GM23338 (cell line): ENCODE measurements at regions not wholly inside any gene's neighbourhood (a gene's known extent, or its start where the extent isn't known, plus 50 kb on each side); places are given as distances from the start of the nearest gene placed in this dataset.

Experiments
- ATAC-seq: fragments of 200-7000 bp; cut with Tn5 transposase; 3 replicates; pipeline ENCODE4 v1.9.1; 2020
- DNase-seq: peaks from one replicate; pipeline ENCODE4 v3.0.0-alpha.2; 2015; ENCODE audit warnings: low spot score
- H2AFZ ChIP-seq: fragments of 200-600 bp; sonication (generic); 2 replicates; pipeline ENCODE4 v1.8.0; 2016; ENCODE audit warnings: antibody characterized with exemption, mild to moderate bottlenecking, moderate library complexity
- H3F3A ChIP-seq: fragments of 200-600 bp; sonication (generic); replicated peaks from 2 replicates; pipeline ENCODE4 v1.8.0; 2017; ENCODE audit warnings: antibody characterized with exemption, mixed run types, low read depth
- H3K27ac ChIP-seq: fragments of 200-600 bp; sonication (generic); 2 replicates; pipeline ENCODE4 v1.6.1; 2016; ENCODE audit warnings: low read depth
- H3K27me3 ChIP-seq: fragments of 200-600 bp; sonication (generic); 2 replicates; pipeline ENCODE4 v1.8.0; 2016; ENCODE audit warnings: mild to moderate bottlenecking, mixed run types, moderate library complexity; ENCODE audit not compliant: insufficient read depth
- H3K36me3 ChIP-seq: fragments of 200-600 bp; sonication (generic); 2 replicates; pipeline ENCODE4 v1.8.0; 2016; ENCODE audit warnings: mild to moderate bottlenecking; ENCODE audit not compliant: insufficient read depth
- H3K4me1 ChIP-seq: fragments of 200-600 bp; sonication (generic); 2 replicates; pipeline ENCODE4 v1.8.0; 2016; ENCODE audit warnings: mild to moderate bottlenecking, moderate library complexity; ENCODE audit not compliant: insufficient read depth
- H3K4me2 ChIP-seq: fragments of 200-600 bp; sonication (generic); 2 replicates; pipeline ENCODE4 v1.7.1; 2017; ENCODE audit warnings: mixed run types
- H3K4me3 ChIP-seq: fragments of 200-600 bp; sonication (generic); 2 replicates; pipeline ENCODE4 v1.6.1; 2016; ENCODE audit warnings: mixed run types
- H3K79me2 ChIP-seq: fragments of 200-600 bp; sonication (generic); replicated peaks from 2 replicates; pipeline ENCODE4 v1.8.0; 2017; ENCODE audit warnings: mild to moderate bottlenecking; ENCODE audit not compliant: insufficient read depth
- H3K9me2 ChIP-seq: fragments of 200-600 bp; sonication (generic); 2 replicates; pipeline ENCODE4 v1.8.0; 2017; ENCODE audit not compliant: insufficient read depth
- H4K20me1 ChIP-seq: fragments of 200-600 bp; sonication (generic); replicated peaks from 2 replicates; pipeline ENCODE4 v1.8.0; 2017; ENCODE audit warnings: mild to moderate bottlenecking; ENCODE audit not compliant: insufficient read depth
- H3K27ac Mint-ChIP-seq: 2 replicates; pipeline ENCODE4 v1.8.0; 2020; ENCODE audit warnings: inconsistent platforms, mild to moderate bottlenecking, moderate library complexity, mixed read lengths
- H3K27me3 Mint-ChIP-seq: 3 replicates; pipeline ENCODE4 v1.8.0; 2022; ENCODE audit warnings: low read depth, mild to moderate bottlenecking, moderate library complexity, mixed read lengths, inconsistent platforms; ENCODE audit not compliant: insufficient read depth, poor library complexity
- H3K36me3 Mint-ChIP-seq: 3 replicates; pipeline ENCODE4 v1.8.0; 2021; ENCODE audit warnings: low read depth, mild to moderate bottlenecking, inconsistent platforms, moderate library complexity, mixed read lengths
- H3K4me1 Mint-ChIP-seq: 3 replicates; pipeline ENCODE4 v1.8.0; 2020; ENCODE audit warnings: mild to moderate bottlenecking, inconsistent platforms, mixed read lengths
- H3K4me3 Mint-ChIP-seq: 3 replicates; pipeline ENCODE4 v1.8.0; 2021; ENCODE audit warnings: moderate library complexity, mild to moderate bottlenecking, inconsistent platforms, mixed read lengths
- H3K9me3 Mint-ChIP-seq: 3 replicates; pipeline ENCODE4 v1.8.0; 2020; ENCODE audit warnings: moderate library complexity, mild to moderate bottlenecking, inconsistent platforms, mixed read lengths
- EZH2phosphoT487 ChIP-seq: fragments of 200-600 bp; sonication (generic); IDR thresholded peaks from one replicate; pipeline ENCODE4 v1.8.1; 2018; ENCODE audit warnings: antibody characterized with exemption; ENCODE audit not compliant: unreplicated experiment
- POLR2AphosphoS5 ChIP-seq: IDR thresholded peaks from 2 replicates; pipeline ENCODE4 v1.6.1; 2016; ENCODE audit warnings: antibody characterized with exemption, low read depth
- REST ChIP-seq: IDR thresholded peaks from one replicate; pipeline ENCODE4 v1.6.1; 2018; ENCODE audit warnings: antibody characterized with exemption; ENCODE audit not compliant: unreplicated experiment
- ZNF331 ChIP-seq: fragments of 250-450 bp; sonication (Bioruptor Pico); IDR thresholded peaks from 2 replicates; pipeline ENCODE4 v1.5.0; 2020; ENCODE audit warnings: low read depth, mild to moderate bottlenecking, moderate library complexity
- TF ChIP-seq, protein P1 (sequence below): IDR thresholded peaks from 2 replicates; pipeline ENCODE4 v1.6.1; 2016; ENCODE audit warnings: antibody characterized with exemption
- TF ChIP-seq, protein P2 (sequence below), 2 experiments: fragments of 200-600 bp in 1 of 2; sonication (generic) in 1 of 2; conservative IDR thresholded peaks; 2 replicates each; pipeline versions ENCODE4 v1.5.1 to v1.6.1; 2016 to 2017; ENCODE audit warnings: antibody characterized with exemption in 2 of 2, low read depth in 2 of 2, mild to moderate bottlenecking in 2 of 2, moderate library complexity in 1 of 2

DNA sequence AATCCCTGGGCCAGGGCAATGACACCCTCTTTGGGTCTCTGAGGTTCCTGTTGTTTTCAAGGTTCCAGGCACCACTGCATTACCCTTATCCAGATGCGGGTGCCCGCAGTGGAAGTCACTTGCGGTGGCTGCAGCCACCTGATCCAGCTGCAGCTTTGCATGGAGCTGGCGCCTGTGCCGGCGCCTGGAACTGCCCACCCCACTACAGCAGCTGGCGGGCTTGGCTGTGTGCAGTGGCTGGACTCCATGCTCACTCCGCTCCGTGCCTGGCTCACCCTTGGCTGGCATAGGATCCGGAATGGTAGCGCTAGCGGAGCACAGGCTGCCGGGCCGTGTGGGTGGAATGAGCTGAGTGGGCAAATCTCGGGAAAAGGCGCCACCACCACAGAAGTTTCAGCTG lies 832.6 kb upstream of the CADM2 start (continued):
- TF ChIP-seq, protein P1, sequence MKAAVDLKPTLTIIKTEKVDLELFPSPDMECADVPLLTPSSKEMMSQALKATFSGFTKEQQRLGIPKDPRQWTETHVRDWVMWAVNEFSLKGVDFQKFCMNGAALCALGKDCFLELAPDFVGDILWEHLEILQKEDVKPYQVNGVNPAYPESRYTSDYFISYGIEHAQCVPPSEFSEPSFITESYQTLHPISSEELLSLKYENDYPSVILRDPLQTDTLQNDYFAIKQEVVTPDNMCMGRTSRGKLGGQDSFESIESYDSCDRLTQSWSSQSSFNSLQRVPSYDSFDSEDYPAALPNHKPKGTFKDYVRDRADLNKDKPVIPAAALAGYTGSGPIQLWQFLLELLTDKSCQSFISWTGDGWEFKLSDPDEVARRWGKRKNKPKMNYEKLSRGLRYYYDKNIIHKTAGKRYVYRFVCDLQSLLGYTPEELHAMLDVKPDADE, result no peak
- no peak for TF ChIP-seq ZNF331

- Histone ChIP-seq H3K27ac (no peak overlapping the region), H3K4me2 (no peak overlapping the region), H3K4me3 (no peak overlapping the region), H3K36me3 (no peaks in the 10 kb centered on the region), H3K27me3 (no peaks in the 10 kb centered on the region), H4K20me1 (no peaks in the 10 kb centered on the region), H3K79me2 (no peaks in the 10 kb centered on the region), H3K9me2 (0 out of 2 replicates have a peak, but pooled peaks cover 5% of the 10 kb centered on the region), H3K4me1 (no peaks in the 10 kb centered on the region), H3F3A (no peaks in the 10 kb centered on the region), H2AFZ (peak overlapping the region; percentile 60; the same call in 1 of the 2 replicates)
- no peak for ATAC-seq
- H3K27ac Mint-ChIP-seq, result no peak overlapping the region
- H3K27me3 Mint-ChIP-seq, result no peaks in the 10 kb centered on the region
- H3K4me3 Mint-ChIP-seq, result no peak overlapping the region
- no peaks in the 10 kb centered on the region for H3K4me1 Mint-ChIP-seq
- peaks cover 6% of the 10 kb centered on the region; the same call in 2 of the 3 replicates for H3K9me3 Mint-ChIP-seq
- TF ChIP-seq REST, result no peak
- H3K36me3 Mint-ChIP-seq, result no peaks in the 10 kb centered on the region; the same call in 2 of the 3 replicates
- DNase-seq, result no peak
Observed at GRCh38 chr3:84128024-84128423, 830.8 kb upstream of the CADM2 start.

GRCh38 chr3:84136425-84136824 lies 822.4 kb upstream of the CADM2 start:
- no peak overlapping the region for H3K4me2 ChIP-seq
- no peak overlapping the region for H2AFZ ChIP-seq
- Mint-ChIP-seq H3K9me3 (no peaks in the 10 kb centered on the region), H3K27me3 (peaks cover 5% of the 10 kb centered on the region), H3K4me3 (no peak overlapping the region), H3K4me1 (no peaks in the 10 kb centered on the region), H3K36me3 (no peaks in the 10 kb centered on the region), H3K27ac (no peak overlapping the region)
- H3K27me3 ChIP-seq, result no peaks in the 10 kb centered on the region
- H3F3A ChIP-seq, result no peaks in the 10 kb centered on the region
- H3K36me3 ChIP-seq, result no peaks in the 10 kb centered on the region
- H3K27ac ChIP-seq, result no peak overlapping the region
- no peaks in the 10 kb centered on the region for H4K20me1 ChIP-seq
- no peaks in the 10 kb centered on the region for H3K9me2 ChIP-seq
- peak; percentile 16 for DNase-seq
- TF ChIP-seq, protein P2, sequence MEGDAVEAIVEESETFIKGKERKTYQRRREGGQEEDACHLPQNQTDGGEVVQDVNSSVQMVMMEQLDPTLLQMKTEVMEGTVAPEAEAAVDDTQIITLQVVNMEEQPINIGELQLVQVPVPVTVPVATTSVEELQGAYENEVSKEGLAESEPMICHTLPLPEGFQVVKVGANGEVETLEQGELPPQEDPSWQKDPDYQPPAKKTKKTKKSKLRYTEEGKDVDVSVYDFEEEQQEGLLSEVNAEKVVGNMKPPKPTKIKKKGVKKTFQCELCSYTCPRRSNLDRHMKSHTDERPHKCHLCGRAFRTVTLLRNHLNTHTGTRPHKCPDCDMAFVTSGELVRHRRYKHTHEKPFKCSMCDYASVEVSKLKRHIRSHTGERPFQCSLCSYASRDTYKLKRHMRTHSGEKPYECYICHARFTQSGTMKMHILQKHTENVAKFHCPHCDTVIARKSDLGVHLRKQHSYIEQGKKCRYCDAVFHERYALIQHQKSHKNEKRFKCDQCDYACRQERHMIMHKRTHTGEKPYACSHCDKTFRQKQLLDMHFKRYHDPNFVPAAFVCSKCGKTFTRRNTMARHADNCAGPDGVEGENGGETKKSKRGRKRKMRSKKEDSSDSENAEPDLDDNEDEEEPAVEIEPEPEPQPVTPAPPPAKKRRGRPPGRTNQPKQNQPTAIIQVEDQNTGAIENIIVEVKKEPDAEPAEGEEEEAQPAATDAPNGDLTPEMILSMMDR (conservative IDR thresholded peaks at IDR 0.05; ENCODE audit: low read depth in 2 of 2), result peak; percentile 26 to 46; a peak in 3 of 4 replicates
- TF ChIP-seq EZH2phosphoT487, result no peak
- TF ChIP-seq POLR2AphosphoS5, result no peak
- no peak for TF ChIP-seq ZNF331
- H3K79me2 ChIP-seq, result no peaks in the 10 kb centered on the region
- ATAC-seq, result no peak
- no peak overlapping the region for H3K4me3 ChIP-seq
- no peaks in the 10 kb centered on the region for H3K4me1 ChIP-seq
